CD4-positive, alpha-beta T cell (primary cell): ENCODE measurements at regions not wholly inside any gene's neighbourhood (a gene's known extent, or its start where the extent isn't known, plus 50 kb on each side); places are given as distances from the start of the nearest gene placed in this dataset.

Source experiments
- ATAC-seq: fragments of 200-7000 bp; cut with Tn5 transposase; one replicate; pipeline ENCODE4 v1.10.0; 2022; ENCODE audit warnings: mild to moderate bottlenecking; ENCODE audit not compliant: poor library complexity
- CTCF ChIA-PET: fragments of 350-600 bp; sonication (Branson Sonifier 250); formaldehyde crosslinking; loops from one replicate; lab custom pipeline; 2021; ENCODE audit warnings: antibody characterized with exemption, inconsistent platforms; lab: Charles Lee
- POLR2A ChIA-PET: fragments of 350-600 bp; sonication (Branson Sonifier 250); formaldehyde crosslinking; loops from one replicate; lab custom pipeline; 2021; ENCODE audit warnings: antibody characterized with exemption, inconsistent platforms; lab: Charles Lee
- DNase-seq, 14 experiments: peaks; one replicate each; pipeline ENCODE4 v3.0.0-alpha.2; 2013 to 2020; ENCODE audit warnings: mixed read lengths in 2 of 14
- H3K27ac ChIP-seq, 2 donors: one replicate each; pipeline versions ENCODE4 v1.5.1 to v1.7.0; 2013; ENCODE audit warnings: low read length in 2 of 2, low read depth in 1 of 2, mild to moderate bottlenecking in 1 of 2
- H3K27me3 ChIP-seq, 2 experiments: 1 replicate in 1 of 2; 2 replicates in 1 of 2; pipeline versions ENCODE4 v1.6.1 to v1.7.0; 2013; ENCODE audit warnings: low read length in 2 of 2, control low read depth in 1 of 2, mild to moderate bottlenecking in 1 of 2, moderate library complexity in 1 of 2; ENCODE audit not compliant: insufficient read depth in 2 of 2, control insufficient read depth in 1 of 2
- H3K36me3 ChIP-seq: one replicate; pipeline ENCODE4 v1.6.1; 2013; ENCODE audit warnings: low read length, control low read depth; ENCODE audit not compliant: insufficient read depth
- H3K4me1 ChIP-seq: one replicate; pipeline ENCODE4 v1.6.1; 2013; ENCODE audit warnings: low read length, control low read depth; ENCODE audit not compliant: insufficient read depth
- H3K4me3 ChIP-seq: one replicate; pipeline ENCODE4 v1.5.1; 2013; ENCODE audit warnings: mild to moderate bottlenecking, low read length, moderate library complexity
- H3K9me3 ChIP-seq, 2 experiments: 1 replicate in 1 of 2; 2 replicates in 1 of 2; pipeline versions ENCODE4 v1.6.1 to v1.7.0; 2013; ENCODE audit warnings: low read length in 2 of 2, mild to moderate bottlenecking in 2 of 2, control low read depth in 1 of 2, moderate library complexity in 1 of 2; ENCODE audit not compliant: control insufficient read depth in 1 of 2, insufficient read depth in 1 of 2
- H3K27ac Mint-ChIP-seq: one replicate; pipeline ENCODE4 v1.8.0; 2020; ENCODE audit warnings: mixed read lengths
- H3K27me3 Mint-ChIP-seq: one replicate; pipeline ENCODE4 v1.8.0; 2021; ENCODE audit warnings: mixed read lengths
- H3K36me3 Mint-ChIP-seq: one replicate; pipeline ENCODE4 v1.8.0; 2021; ENCODE audit warnings: low read depth, mixed read lengths
- H3K4me1 Mint-ChIP-seq: one replicate; pipeline ENCODE4 v1.8.0; 2021; ENCODE audit warnings: low read depth, mixed read lengths
- H3K4me3 Mint-ChIP-seq: one replicate; pipeline ENCODE4 v1.8.0; 2020; ENCODE audit warnings: mild to moderate bottlenecking, mixed read lengths
- H3K9me3 Mint-ChIP-seq: one replicate; pipeline ENCODE4 v1.8.0; 2020; ENCODE audit warnings: mixed read lengths
- intact Hi-C, 2 experiments: fragments of 100-400 bp; cut with DNase I in 1 of 2; cut with micrococcal nuclease in 1 of 2; formaldehyde crosslinking; loops; one replicate each; pipeline versions ENCODE4 v1.15.1 to v1.9.0; 2023 to 2025; cut with DNase I, micrococcal nuclease
- TF ChIP-seq, protein P1 (sequence below): fragments of 200-600 bp; IDR thresholded peaks from one replicate; pipeline ENCODE4 v1.8.0; 2022; ENCODE audit warnings: antibody characterized with exemption, mild to moderate bottlenecking

DNA sequence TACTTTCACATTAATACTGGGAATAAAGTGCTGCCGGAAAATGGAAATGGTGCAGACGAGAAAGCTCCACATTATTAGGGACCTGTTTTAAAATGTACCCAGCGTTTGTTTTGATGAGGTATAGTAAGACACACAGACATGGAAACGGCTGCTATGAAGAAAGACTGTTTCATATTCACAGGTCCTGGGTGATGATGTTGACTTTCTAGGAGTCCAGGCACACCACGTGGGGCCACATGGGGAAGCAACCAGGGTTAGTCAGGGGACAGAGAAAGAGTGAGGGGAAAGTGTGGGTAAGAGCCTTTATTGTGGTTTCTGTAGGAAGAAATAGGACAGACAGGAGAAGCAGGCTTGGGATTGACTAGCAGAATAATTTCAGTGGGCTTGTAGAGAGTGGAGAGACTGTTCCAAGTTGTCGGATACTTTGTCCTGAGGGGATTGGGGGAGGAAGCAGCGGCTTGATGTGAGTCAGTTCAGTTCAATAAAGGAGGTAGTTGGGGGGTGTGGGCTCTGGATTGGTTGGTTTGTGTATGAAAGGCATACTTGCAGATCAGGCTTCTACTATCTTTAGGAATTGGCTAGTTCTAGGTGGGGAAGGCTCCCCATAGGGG, 112.0 kb upstream of the MCHR2 start:
- Histone ChIP-seq H3K4me3 (no peak overlapping the region), H3K27ac (no peak overlapping the region), H3K27me3 (no peaks in the 10 kb centered on the region), H3K9me3 (no peaks in the 10 kb centered on the region), H3K36me3 (no peaks in the 10 kb centered on the region), H3K4me1 (no peaks in the 10 kb centered on the region)
- intact Hi-C loops, result loop anchor here in 1 of 2 experiments (10.0 kb wide), 1 partner anchor 641 kb away; no protein-coding TSS in a partner anchor
- CTCF ChIA-PET, result no interaction called here
- POLR2A ChIA-PET, result no interaction called here
- Mint-ChIP-seq H3K27ac (no peak overlapping the region), H3K4me1 (no peaks in the 10 kb centered on the region), H3K27me3 (peaks cover 21% of the 10 kb centered on the region), H3K9me3 (no peaks in the 10 kb centered on the region), H3K36me3 (no peaks in the 10 kb centered on the region), H3K4me3 (no peak overlapping the region)
- TF ChIP-seq, protein P1, sequence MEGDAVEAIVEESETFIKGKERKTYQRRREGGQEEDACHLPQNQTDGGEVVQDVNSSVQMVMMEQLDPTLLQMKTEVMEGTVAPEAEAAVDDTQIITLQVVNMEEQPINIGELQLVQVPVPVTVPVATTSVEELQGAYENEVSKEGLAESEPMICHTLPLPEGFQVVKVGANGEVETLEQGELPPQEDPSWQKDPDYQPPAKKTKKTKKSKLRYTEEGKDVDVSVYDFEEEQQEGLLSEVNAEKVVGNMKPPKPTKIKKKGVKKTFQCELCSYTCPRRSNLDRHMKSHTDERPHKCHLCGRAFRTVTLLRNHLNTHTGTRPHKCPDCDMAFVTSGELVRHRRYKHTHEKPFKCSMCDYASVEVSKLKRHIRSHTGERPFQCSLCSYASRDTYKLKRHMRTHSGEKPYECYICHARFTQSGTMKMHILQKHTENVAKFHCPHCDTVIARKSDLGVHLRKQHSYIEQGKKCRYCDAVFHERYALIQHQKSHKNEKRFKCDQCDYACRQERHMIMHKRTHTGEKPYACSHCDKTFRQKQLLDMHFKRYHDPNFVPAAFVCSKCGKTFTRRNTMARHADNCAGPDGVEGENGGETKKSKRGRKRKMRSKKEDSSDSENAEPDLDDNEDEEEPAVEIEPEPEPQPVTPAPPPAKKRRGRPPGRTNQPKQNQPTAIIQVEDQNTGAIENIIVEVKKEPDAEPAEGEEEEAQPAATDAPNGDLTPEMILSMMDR, result no peak
- ATAC-seq (no peak), DNase-seq (no peak)

DNA sequence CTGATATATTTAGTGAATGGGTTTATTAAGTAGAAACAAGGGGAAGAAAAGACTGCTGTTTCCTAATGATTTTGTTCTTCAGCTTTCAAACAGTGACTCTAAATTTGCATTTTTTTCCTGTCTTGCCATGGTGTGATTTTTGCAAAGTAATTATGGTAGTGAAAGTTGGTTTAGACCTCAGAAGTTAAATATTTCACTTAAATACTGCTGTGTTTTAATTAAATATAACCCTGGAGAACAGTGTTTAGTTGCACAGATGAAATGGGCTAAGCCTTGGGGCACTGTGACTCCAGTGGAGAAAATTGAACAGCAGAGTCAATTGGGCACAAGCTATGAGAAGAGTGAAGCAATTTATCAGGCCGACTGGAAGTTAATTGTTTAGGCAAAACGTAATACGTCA, 111.1 kb upstream of the MCHR2 start:
- no peaks in the 10 kb centered on the region for H3K27me3 ChIP-seq
- no peaks in the 10 kb centered on the region for H3K36me3 ChIP-seq
- Mint-ChIP-seq H3K9me3 (no peaks in the 10 kb centered on the region), H3K36me3 (no peaks in the 10 kb centered on the region), H3K4me3 (no peak overlapping the region), H3K27me3 (peaks cover 21% of the 10 kb centered on the region), H3K4me1 (no peaks in the 10 kb centered on the region), H3K27ac (no peak overlapping the region)
- DNase-seq (no peak), ATAC-seq (no peak)
- H3K4me3 ChIP-seq, result no peak overlapping the region
- no peaks in the 10 kb centered on the region for H3K9me3 ChIP-seq
- H3K4me1 ChIP-seq, result no peaks in the 10 kb centered on the region
- TF ChIP-seq, protein P1, result no peak
- H3K27ac ChIP-seq, result no peak overlapping the region
- CTCF ChIA-PET, result no interaction called here
- POLR2A ChIA-PET, result no interaction called here
- intact Hi-C loops, result loop anchor here in 1 of 2 experiments (10.0 kb wide), 1 partner anchor 640 kb away; no protein-coding TSS in a partner anchor

DNA sequence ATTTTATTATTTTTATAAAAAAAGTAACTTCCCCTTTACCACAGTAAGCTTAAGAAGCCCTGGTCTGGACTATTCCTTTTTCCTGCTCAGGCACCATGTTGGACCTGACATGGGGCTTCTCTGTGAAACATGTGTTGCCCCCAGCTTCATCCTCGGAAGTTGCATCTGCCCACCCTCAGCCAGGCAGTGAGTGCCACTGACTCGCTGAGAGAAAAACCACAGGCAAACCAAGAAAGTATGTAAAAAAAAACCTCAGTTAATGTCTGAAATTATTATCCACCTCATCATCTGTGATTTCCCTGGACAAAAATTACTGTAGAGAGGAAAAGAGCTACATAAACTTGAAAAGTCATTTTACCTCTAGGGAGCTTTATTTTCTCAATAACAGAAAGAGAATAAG, 109.9 kb upstream of the MCHR2 start:
- no peak overlapping the region for H3K4me3 Mint-ChIP-seq
- DNase-seq (no peak), ATAC-seq (no peak)
- no peaks in the 10 kb centered on the region for H3K27me3 ChIP-seq
- no peak overlapping the region for H3K4me3 ChIP-seq
- H3K4me1 Mint-ChIP-seq, result no peaks in the 10 kb centered on the region
- no peaks in the 10 kb centered on the region for H3K36me3 Mint-ChIP-seq
- H3K27ac ChIP-seq, result no peak overlapping the region
- no peaks in the 10 kb centered on the region for H3K9me3 Mint-ChIP-seq
- TF ChIP-seq, protein P1, result no peak
- ChIA-PET CTCF (interaction anchor here (1.2 kb wide), 1 partner anchor 27 kb away, joined by 3 read pairs; no protein-coding TSS in a partner anchor), POLR2A (no interaction called here)
- no peaks in the 10 kb centered on the region for H3K36me3 ChIP-seq
- H3K27ac Mint-ChIP-seq, result no peak overlapping the region
- no peaks in the 10 kb centered on the region for H3K4me1 ChIP-seq
- H3K9me3 ChIP-seq, result no peaks in the 10 kb centered on the region
- peaks cover 25% of the 10 kb centered on the region for H3K27me3 Mint-ChIP-seq
- intact Hi-C loops, result loop anchor here (5.0 to 10.0 kb wide), 2 partner anchors 637 to 639 kb away; no protein-coding TSS in a partner anchor
